ENCODE measurements at regions not wholly inside any gene's neighbourhood (a gene's known extent, or its start where the extent isn't known, plus 50 kb on each side); places are given as distances from the start of the nearest gene placed in this dataset.
"Not testable (repeated sequence)": the region's sequence is repeated elsewhere in the genome, so short reads cannot be mapped to it uniquely, and the experiment has no call there.

GRCh38 chr5:2829239-2829638 lies 77.8 kb upstream of the IRX2 start:
- DNase-seq: no peak

- DNase-seq: no peak
These were observed 67.5 kb upstream of the IRX2 start for GRCh38 chr5:2818936-2819335.

- DNase-seq: no peak
These were observed 65.6 kb upstream of the IRX2 start for GRCh38 chr5:2817031-2817603.

- no peak for DNase-seq
These were observed 62.2 kb upstream of the IRX2 start for GRCh38 chr5:2813678-2814077.

- DNase-seq: no peak
These were observed 59.2 kb upstream of the IRX2 start for GRCh38 chr5:2810644-2811043.

GRCh38 chr5:2807244-2807643 lies 55.8 kb upstream of the IRX2 start:
- DNase-seq: not testable (repeated sequence)

- DNase-seq: no peak
These were observed 54.7 kb upstream of the IRX2 start for GRCh38 chr5:2806176-2806575.

GRCh38 chr5:2805080-2805479 lies 53.6 kb upstream of the IRX2 start:
- DNase-seq: no peak

- DNase-seq: no peak
These were observed 52.3 kb upstream of the IRX2 start for GRCh38 chr5:2803751-2804150.

- DNase-seq: no peak
These were observed 51.4 kb upstream of the IRX2 start for GRCh38 chr5:2802693-2803365.

- no peak for DNase-seq
These were observed 50.4 kb upstream of the IRX2 start for GRCh38 chr5:2801577-2802525.

Measured in NCI-H1105 (cell line).